ENCODE measurements at regions not wholly inside any gene's neighbourhood (a gene's known extent, or its start where the extent isn't known, plus 50 kb on each side); places are given as distances from the start of the nearest gene placed in this dataset.
"Not testable (repeated sequence)": the region's sequence is repeated elsewhere in the genome, so short reads cannot be mapped to it uniquely, and the experiment has no call there.

- ATAC-seq (ENCODE audit: low read depth in 2 of 2): no peak
- no peak for DNase-seq
- Mint-ChIP-seq H3K27me3 (no peaks in the 10 kb centered on the region), H3K4me3 (no peak overlapping the region), H3K4me1 (no peaks in the 10 kb centered on the region), H3K9me3 (peaks cover 0 to 3% (median 0%) of the 10 kb centered on the region in 7 donors), H3K27ac (no peak overlapping the region), H3K36me3 (no peaks in the 10 kb centered on the region)
These were observed 890.9 kb downstream of the LRRIQ3 start for GRCh38 chr1:73306899-73307555.

DNA sequence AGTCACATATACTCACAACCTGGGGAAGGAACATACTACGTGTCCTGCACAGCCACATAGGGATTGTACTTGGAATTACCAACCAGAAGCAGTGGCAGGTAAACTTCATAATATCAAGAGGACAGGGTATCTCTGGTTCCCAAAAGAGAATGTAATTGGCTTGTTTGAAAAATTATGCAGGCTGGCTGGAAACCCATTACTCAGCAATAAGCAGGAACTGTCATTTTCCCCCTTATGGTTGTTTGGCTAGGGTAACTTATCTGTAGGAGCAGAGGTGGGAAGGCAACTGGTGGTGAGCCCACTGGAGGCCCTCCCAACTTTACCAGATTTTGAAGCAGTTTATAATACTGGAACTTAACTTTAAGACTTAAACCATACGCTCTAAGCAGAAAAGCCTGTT, 924.1 kb downstream of the LRRIQ3 start:
- ATAC-seq (ENCODE audit: low read depth in 2 of 2) (no peak), DNase-seq (no peak)
- Mint-ChIP-seq H3K4me3 (no peak overlapping the region), H3K36me3 (peaks cover 0 to 3% of the 10 kb centered on the region in 2 donors), H3K4me1 (no peaks in the 10 kb centered on the region), H3K9me3 (peaks cover 6 to 16% (median 7%) of the 10 kb centered on the region in 7 donors), H3K27ac (no peak overlapping the region), H3K27me3 (no peaks in the 10 kb centered on the region)

DNA sequence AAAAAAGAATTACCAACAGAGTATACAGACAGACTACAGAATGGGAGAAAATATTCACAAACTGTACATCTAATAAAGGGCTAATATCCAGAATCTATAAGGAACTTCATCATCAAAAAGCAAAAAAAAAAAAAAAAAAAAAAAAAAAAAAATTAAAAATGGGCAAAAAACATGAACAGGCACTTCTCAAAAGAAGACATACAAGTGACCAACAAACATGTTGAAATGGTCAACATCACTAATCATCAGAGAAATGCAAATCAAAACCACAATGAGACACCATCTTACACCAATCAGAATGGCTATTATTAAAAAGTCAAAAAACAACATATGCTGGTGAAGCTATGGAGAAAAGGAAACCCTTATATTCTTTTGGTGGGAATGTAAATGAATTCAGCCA, 952.8 kb downstream of the LRRIQ3 start:
- peaks cover 8 to 35% (median 19%) of the 10 kb centered on the region in 7 donors for H3K9me3 Mint-ChIP-seq
- not testable (repeated sequence) for H3K27ac Mint-ChIP-seq; DNase-seq; H3K36me3 Mint-ChIP-seq; H3K4me1 Mint-ChIP-seq; H3K4me3 Mint-ChIP-seq; ATAC-seq (ENCODE audit: low read depth in 2 of 2); H3K27me3 Mint-ChIP-seq

- no peaks in the 10 kb centered on the region for H3K27me3 Mint-ChIP-seq
- no peaks in the 10 kb centered on the region for H3K4me1 Mint-ChIP-seq
- peaks cover 4 to 21% (median 7%) of the 10 kb centered on the region in 7 donors for H3K9me3 Mint-ChIP-seq
- H3K4me3 Mint-ChIP-seq: no peak overlapping the region
- peaks cover 0 to 7% of the 10 kb centered on the region in 2 donors for H3K36me3 Mint-ChIP-seq
- no peak overlapping the region for H3K27ac Mint-ChIP-seq
- no peak for DNase-seq
- no peak for ATAC-seq (ENCODE audit: low read depth in 2 of 2)
These were observed 936.7 kb upstream of the NEGR1 start for GRCh38 chr1:73218995-73219546.

DNA sequence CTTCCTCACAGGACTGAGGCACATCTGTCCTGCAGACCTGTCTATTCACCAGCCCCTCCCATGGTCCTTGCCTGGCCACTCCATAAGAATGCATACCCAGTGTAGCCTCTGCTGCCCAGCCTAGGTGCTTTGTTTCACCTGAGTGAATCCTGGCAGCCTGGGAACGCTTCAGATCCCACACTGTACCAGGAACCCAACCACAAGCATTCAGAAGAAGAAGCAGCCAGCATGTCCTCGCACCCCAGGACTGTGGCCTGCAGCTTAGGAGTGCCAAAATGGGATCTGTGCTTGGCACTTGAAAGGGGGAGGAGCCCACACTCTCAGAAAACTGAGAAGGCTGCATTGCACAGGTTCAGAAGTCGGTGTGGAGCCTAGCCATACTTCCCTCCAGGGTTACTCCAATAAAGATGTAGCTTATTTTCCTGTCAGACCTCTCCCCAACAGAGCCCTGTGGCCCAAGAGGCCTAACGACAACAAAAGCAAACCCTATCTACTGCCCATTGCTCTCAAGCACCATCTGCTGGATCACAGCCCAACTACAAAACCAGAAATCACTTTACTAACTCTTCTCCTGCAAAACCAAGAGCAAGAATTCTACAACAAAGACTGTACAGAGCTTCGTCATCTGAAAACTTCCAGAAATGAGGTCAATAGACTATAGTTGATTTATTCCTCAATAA, 923.1 kb upstream of the NEGR1 start:
- H3K4me3 Mint-ChIP-seq: no peak overlapping the region
- H3K27me3 Mint-ChIP-seq: no peaks in the 10 kb centered on the region
- no peaks in the 10 kb centered on the region for H3K36me3 Mint-ChIP-seq
- ATAC-seq (ENCODE audit: low read depth in 2 of 2) (no peak), DNase-seq (no peak)
- peaks cover 0 to 11% (median 4%) of the 10 kb centered on the region in 7 donors for H3K9me3 Mint-ChIP-seq
- no peaks in the 10 kb centered on the region for H3K4me1 Mint-ChIP-seq
- no peak overlapping the region for H3K27ac Mint-ChIP-seq

DNA sequence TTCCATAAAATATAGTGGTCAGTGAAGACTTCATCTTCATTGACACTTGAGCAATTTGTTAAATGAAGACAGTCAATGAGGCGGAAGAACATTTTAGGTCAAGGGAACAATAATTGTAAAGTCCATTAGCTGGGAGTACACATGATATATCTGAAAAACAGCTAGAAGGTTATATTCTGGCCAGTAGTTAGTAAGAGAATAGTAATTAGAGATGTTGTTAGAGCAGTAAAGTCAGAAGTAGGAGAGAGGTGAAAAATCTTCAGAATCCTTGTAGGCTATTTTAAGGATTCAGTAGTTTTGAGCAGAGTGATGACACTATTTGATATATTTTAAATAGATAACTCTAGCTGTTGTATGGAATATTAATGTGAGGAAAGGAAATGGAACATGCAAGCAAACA, 915.6 kb upstream of the NEGR1 start:
- H3K36me3 Mint-ChIP-seq: no peaks in the 10 kb centered on the region
- no peaks in the 10 kb centered on the region for H3K27me3 Mint-ChIP-seq
- no peak overlapping the region for H3K4me3 Mint-ChIP-seq
- DNase-seq (no peak), ATAC-seq (ENCODE audit: low read depth in 2 of 2) (no peak)
- H3K4me1 Mint-ChIP-seq: no peaks in the 10 kb centered on the region
- no peak overlapping the region for H3K27ac Mint-ChIP-seq
- peaks cover 0 to 9% (median 0%) of the 10 kb centered on the region in 7 donors for H3K9me3 Mint-ChIP-seq

- ATAC-seq (ENCODE audit: low read depth in 2 of 2) (no peak), DNase-seq (no peak)
- Mint-ChIP-seq H3K36me3 (no peaks in the 10 kb centered on the region), H3K4me3 (no peak overlapping the region), H3K4me1 (no peaks in the 10 kb centered on the region), H3K9me3 (peaks cover 0 to 11% (median 0%) of the 10 kb centered on the region in 7 donors), H3K27ac (no peak overlapping the region), H3K27me3 (no peaks in the 10 kb centered on the region)
These were observed 912.6 kb upstream of the NEGR1 start for GRCh38 chr1:73194965-73195364.

GRCh38 chr1:73183581-73183980, 901.2 kb upstream of the NEGR1 start:
- not testable (repeated sequence) for H3K27me3 Mint-ChIP-seq; H3K9me3 Mint-ChIP-seq; DNase-seq; H3K4me1 Mint-ChIP-seq; H3K36me3 Mint-ChIP-seq; ATAC-seq (ENCODE audit: low read depth in 2 of 2)
- Mint-ChIP-seq H3K27ac (peak overlapping the region in 1 of 6 donors; percentile 53), H3K4me3 (peak overlapping the region in 1 of 8 donors; percentile 12)

DNA sequence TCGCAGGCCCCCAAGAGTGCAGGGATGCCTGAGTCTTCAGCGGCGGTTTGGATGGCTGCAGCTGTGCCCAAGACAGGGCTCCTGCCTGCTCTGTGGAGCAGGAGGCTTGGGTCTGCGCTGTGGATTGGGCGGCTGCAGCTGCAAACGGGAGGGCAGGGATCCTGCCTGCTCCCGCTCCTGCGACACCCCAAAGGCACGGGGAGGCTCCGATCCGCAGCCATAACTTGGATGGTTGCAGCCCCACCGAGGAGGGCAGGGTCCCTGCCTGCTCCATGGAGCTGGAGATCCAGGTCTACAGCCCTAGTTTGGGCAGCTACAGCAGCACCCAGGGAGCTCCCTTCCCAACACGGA, 898.8 kb upstream of the NEGR1 start:
- no peak overlapping the region for H3K4me3 Mint-ChIP-seq
- peaks cover 0 to 3% (median 0%) of the 10 kb centered on the region in 3 donors for H3K4me1 Mint-ChIP-seq
- H3K27me3 Mint-ChIP-seq: no peaks in the 10 kb centered on the region
- H3K36me3 Mint-ChIP-seq: no peaks in the 10 kb centered on the region
- no peak for DNase-seq
- peaks cover 0 to 8% (median 4%) of the 10 kb centered on the region in 7 donors for H3K9me3 Mint-ChIP-seq
- H3K27ac Mint-ChIP-seq: no peak overlapping the region
- no peak for ATAC-seq (ENCODE audit: low read depth in 2 of 2)

GRCh38 chr1:73180397-73181189, 898.3 kb upstream of the NEGR1 start:
- Mint-ChIP-seq H3K27me3 (no peaks in the 10 kb centered on the region), H3K4me1 (peaks cover 0 to 3% (median 0%) of the 10 kb centered on the region in 3 donors), H3K4me3 (no peak overlapping the region), H3K36me3 (no peaks in the 10 kb centered on the region), H3K9me3 (peaks cover 0 to 8% (median 5%) of the 10 kb centered on the region in 7 donors), H3K27ac (no peak overlapping the region)
- ATAC-seq (ENCODE audit: low read depth in 2 of 2) (no peak), DNase-seq (no peak)

DNA sequence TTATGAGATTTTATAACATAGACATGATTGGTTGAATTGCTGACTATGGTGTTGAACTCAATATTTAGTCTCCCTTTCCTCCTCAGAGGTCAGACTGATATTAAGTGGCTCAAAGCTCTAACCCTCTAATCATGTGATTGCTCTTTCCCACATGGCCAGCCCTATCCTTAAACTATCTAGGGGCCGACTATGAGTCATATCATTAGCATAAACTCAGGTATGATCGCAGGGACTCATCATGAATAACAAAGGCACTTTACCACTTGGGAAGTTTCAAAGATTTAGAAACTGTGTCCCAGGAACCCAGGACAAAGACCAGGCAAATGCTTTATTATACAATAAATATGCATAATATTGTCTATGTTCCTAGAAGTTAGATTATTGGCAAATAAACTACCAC, 894.6 kb upstream of the NEGR1 start:
- ATAC-seq (ENCODE audit: low read depth in 2 of 2): no peak
- H3K9me3 Mint-ChIP-seq: peaks cover 0 to 5% (median 0%) of the 10 kb centered on the region in 7 donors
- no peaks in the 10 kb centered on the region for H3K36me3 Mint-ChIP-seq
- H3K27me3 Mint-ChIP-seq: no peaks in the 10 kb centered on the region
- no peaks in the 10 kb centered on the region for H3K4me1 Mint-ChIP-seq
- no peak for DNase-seq
- H3K4me3 Mint-ChIP-seq: no peak overlapping the region
- H3K27ac Mint-ChIP-seq: no peak overlapping the region

DNA sequence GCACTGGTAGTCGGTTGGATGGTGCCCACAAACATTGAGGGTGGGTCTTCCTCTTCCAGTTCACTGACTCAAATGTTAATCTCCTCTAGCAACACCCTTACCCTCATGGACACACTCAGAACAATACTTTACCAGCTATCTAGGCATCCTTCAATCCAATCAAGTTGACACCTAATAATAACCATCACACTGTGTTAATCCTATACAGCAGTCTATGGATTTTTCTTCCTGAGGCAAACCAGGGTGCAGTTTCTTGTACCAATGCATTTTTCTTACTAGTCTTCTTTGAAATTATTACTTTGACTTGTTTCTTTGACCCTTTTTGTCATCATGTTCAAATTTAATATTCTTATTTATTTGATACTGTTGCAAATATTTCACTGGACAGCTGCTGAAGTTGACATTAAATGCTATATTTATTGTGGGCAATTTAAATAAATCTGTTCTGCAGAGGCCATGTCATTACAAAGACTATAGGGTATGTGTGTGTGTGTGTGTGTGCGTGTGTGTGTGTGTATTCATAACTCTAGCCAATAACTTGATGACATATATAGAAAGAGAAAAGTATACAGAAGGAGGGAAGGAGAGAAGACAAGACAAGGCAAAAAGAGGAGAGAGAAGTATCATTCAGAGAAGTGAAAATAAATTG, 884.8 kb upstream of the NEGR1 start:
- no peak for DNase-seq
- Mint-ChIP-seq H3K36me3 (no peaks in the 10 kb centered on the region), H3K9me3 (peaks cover 0 to 3% (median 0%) of the 10 kb centered on the region in 7 donors), H3K4me1 (no peaks in the 10 kb centered on the region), H3K27me3 (no peaks in the 10 kb centered on the region), H3K27ac (no peak overlapping the region), H3K4me3 (no peak overlapping the region)
- ATAC-seq (ENCODE audit: low read depth in 2 of 2): no peak

GRCh38 chr1:73162564-73162963, 880.2 kb upstream of the NEGR1 start:
- DNase-seq: no peak
- H3K36me3 Mint-ChIP-seq: no peaks in the 10 kb centered on the region
- no peak overlapping the region for H3K4me3 Mint-ChIP-seq
- peaks cover 0 to 2% (median 0%) of the 10 kb centered on the region in 7 donors for H3K9me3 Mint-ChIP-seq
- no peak for ATAC-seq (ENCODE audit: low read depth in 2 of 2)
- no peak overlapping the region for H3K27ac Mint-ChIP-seq
- no peaks in the 10 kb centered on the region for H3K27me3 Mint-ChIP-seq
- no peaks in the 10 kb centered on the region for H3K4me1 Mint-ChIP-seq

All from naive B cell (primary cell).